ENCODE measurements at regions not wholly inside any gene's neighbourhood (a gene's known extent, or its start where the extent isn't known, plus 50 kb on each side); places are given as distances from the start of the nearest gene placed in this dataset.

DNA sequence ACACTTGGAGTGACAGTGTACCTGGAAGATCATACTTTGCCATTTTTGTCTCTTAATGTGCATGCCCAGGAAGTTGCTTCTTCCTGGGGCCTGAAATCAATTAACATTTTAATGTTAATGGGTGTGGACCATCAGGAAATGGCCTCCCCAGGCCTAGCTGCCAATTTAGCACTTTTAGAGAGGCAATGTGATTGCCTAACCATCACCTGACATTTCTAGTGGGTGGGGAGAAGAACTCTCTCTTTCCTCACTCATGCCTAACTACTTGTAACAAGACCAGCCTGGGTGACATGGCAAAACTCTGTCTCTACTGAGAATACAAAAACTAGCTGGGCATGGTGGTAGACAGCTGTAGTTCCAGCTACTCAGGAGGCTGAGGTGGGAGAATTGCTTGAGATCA lies 549.0 kb upstream of the RGS18 start:
- TF ChIP-seq FOXA1 (IDR thresholded peaks at IDR 0.05) (no peak), ELF4 (IDR thresholded peaks at IDR 0.05) (no peak), HDGF (IDR thresholded peaks at IDR 0.05; ENCODE audit: borderline replicate concordance) (no peak), ZNF384 (IDR thresholded peaks at IDR 0.05) (no peak), L3MBTL2 (conservative IDR thresholded peaks at IDR 0.05) (no peak), NFRKB (IDR thresholded peaks at IDR 0.05) (no peak), BHLHE40 (IDR thresholded peaks at IDR 0.05; ENCODE audit: borderline replicate concordance) (no peak), FOXK2 (IDR thresholded peaks at IDR 0.05) (no peak), CTBP1 (IDR thresholded peaks at IDR 0.05; ENCODE audit: borderline replicate concordance) (no peak), TARDBP (IDR thresholded peaks at IDR 0.05) (no peak), FOXM1 (IDR thresholded peaks at IDR 0.05; ENCODE audit: borderline replicate concordance) (no peak), LEF1 (IDR thresholded peaks at IDR 0.05; ENCODE audit: borderline replicate concordance) (no peak), SUZ12 (IDR thresholded peaks at IDR 0.05) (no peak), SP1 (IDR thresholded peaks at IDR 0.05) (no peak), ARNT (IDR thresholded peaks at IDR 0.05) (no peak)
- TF ChIP-seq, protein P1, sequence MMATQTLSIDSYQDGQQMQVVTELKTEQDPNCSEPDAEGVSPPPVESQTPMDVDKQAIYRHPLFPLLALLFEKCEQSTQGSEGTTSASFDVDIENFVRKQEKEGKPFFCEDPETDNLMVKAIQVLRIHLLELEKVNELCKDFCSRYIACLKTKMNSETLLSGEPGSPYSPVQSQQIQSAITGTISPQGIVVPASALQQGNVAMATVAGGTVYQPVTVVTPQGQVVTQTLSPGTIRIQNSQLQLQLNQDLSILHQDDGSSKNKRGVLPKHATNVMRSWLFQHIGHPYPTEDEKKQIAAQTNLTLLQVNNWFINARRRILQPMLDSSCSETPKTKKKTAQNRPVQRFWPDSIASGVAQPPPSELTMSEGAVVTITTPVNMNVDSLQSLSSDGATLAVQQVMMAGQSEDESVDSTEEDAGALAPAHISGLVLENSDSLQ (IDR thresholded peaks at IDR 0.05), result no peak
- DNase-seq (ENCODE audit: extremely low spot score), result no peak
- ChIA-PET POLR2A (no interaction called here), CTCF (no interaction called here)

GRCh38 chr1:191615101-191615821 lies 543.0 kb upstream of the RGS18 start:
- no peak for DNase-seq (ENCODE audit: extremely low spot score)
- ChIA-PET CTCF (no interaction called here), POLR2A (no interaction called here)
- TF ChIP-seq FOXK2 (IDR thresholded peaks at IDR 0.05), result no peak
- TF ChIP-seq SP1 (IDR thresholded peaks at IDR 0.05), result no peak
- no peak for TF ChIP-seq NFRKB (IDR thresholded peaks at IDR 0.05)

DNA sequence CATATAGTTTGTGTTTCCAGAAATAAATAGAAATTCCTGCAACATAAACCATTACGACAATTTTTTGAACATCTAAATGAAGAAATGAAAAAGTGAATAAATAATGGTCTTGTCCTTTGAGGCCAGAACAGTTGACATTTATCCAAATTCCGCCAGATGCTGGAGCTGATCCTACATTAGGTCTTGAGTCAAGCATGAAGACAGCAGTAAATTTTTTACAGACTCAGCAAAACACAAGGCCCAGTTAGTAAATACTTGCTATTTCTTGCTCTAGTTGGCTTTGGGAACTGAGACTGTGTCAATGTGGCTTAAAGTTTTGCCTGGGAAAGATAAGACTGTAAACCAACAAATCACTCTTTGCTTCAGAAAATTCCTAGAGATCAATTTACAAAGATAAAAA lies 540.1 kb upstream of the RGS18 start:
- DNase-seq (ENCODE audit: extremely low spot score), result no peak
- TF ChIP-seq LEF1 (IDR thresholded peaks at IDR 0.05; ENCODE audit: borderline replicate concordance), result no peak
- no peak for TF ChIP-seq HDGF (IDR thresholded peaks at IDR 0.05; ENCODE audit: borderline replicate concordance)
- ChIA-PET POLR2A (no interaction called here), CTCF (no interaction called here)

DNA sequence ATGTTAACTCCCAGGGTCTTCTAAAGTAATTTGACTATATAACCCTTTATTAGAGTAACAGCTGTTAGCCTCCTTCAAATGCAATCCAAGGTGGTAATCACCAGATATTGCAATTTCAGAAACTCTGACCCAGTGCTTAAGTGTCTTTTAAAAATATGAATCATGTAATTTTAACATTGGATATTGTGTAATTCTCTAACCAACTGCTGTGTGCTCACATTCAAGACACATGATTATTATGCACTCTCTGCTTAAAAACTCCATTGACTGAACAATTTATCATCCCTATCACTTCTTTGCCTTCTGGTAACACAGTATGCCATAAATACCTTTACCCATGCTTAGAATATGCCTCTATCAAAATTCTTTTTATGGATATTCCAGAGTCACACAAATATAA lies 537.4 kb upstream of the RGS18 start:
- TF ChIP-seq HDGF (IDR thresholded peaks at IDR 0.05; ENCODE audit: borderline replicate concordance), result no peak
- no peak for TF ChIP-seq SUZ12 (IDR thresholded peaks at IDR 0.05)
- TF ChIP-seq, protein P1 (IDR thresholded peaks at IDR 0.05), result no peak
- TF ChIP-seq FOXK2 (IDR thresholded peaks at IDR 0.05), result no peak
- TF ChIP-seq NFRKB (IDR thresholded peaks at IDR 0.05), result no peak
- TF ChIP-seq CTBP1 (IDR thresholded peaks at IDR 0.05; ENCODE audit: borderline replicate concordance), result no peak
- TF ChIP-seq FOXM1 (IDR thresholded peaks at IDR 0.05; ENCODE audit: borderline replicate concordance), result no peak
- no peak for TF ChIP-seq TARDBP (IDR thresholded peaks at IDR 0.05)
- no peak for TF ChIP-seq LEF1 (IDR thresholded peaks at IDR 0.05; ENCODE audit: borderline replicate concordance)
- no peak for TF ChIP-seq FOXA1 (IDR thresholded peaks at IDR 0.05)
- TF ChIP-seq SP1 (IDR thresholded peaks at IDR 0.05), result no peak
- TF ChIP-seq ZNF384 (IDR thresholded peaks at IDR 0.05), result no peak
- no peak for TF ChIP-seq L3MBTL2 (conservative IDR thresholded peaks at IDR 0.05)
- no peak for TF ChIP-seq BHLHE40 (IDR thresholded peaks at IDR 0.05; ENCODE audit: borderline replicate concordance)
- no peak for TF ChIP-seq ELF4 (IDR thresholded peaks at IDR 0.05)
- TF ChIP-seq ARNT (IDR thresholded peaks at IDR 0.05), result no peak
- no peak for DNase-seq (ENCODE audit: extremely low spot score)
- POLR2A ChIA-PET, result no interaction called here
- CTCF ChIA-PET, result no interaction called here

- DNase-seq (ENCODE audit: extremely low spot score), result no peak
- ChIA-PET CTCF (no interaction called here), POLR2A (no interaction called here)
- TF ChIP-seq TARDBP (IDR thresholded peaks at IDR 0.05) (no peak), FOXM1 (IDR thresholded peaks at IDR 0.05; ENCODE audit: borderline replicate concordance) (no peak), ZNF384 (IDR thresholded peaks at IDR 0.05) (no peak), FOXK2 (IDR thresholded peaks at IDR 0.05) (no peak), LEF1 (IDR thresholded peaks at IDR 0.05; ENCODE audit: borderline replicate concordance) (no peak), HDGF (IDR thresholded peaks at IDR 0.05; ENCODE audit: borderline replicate concordance) (no peak), FOXA1 (IDR thresholded peaks at IDR 0.05) (no peak), ARNT (IDR thresholded peaks at IDR 0.05) (no peak), ELF4 (IDR thresholded peaks at IDR 0.05) (no peak), BHLHE40 (IDR thresholded peaks at IDR 0.05; ENCODE audit: borderline replicate concordance) (no peak), SUZ12 (IDR thresholded peaks at IDR 0.05) (no peak), NFRKB (IDR thresholded peaks at IDR 0.05) (no peak), SP1 (IDR thresholded peaks at IDR 0.05) (no peak), L3MBTL2 (conservative IDR thresholded peaks at IDR 0.05) (no peak), CTBP1 (IDR thresholded peaks at IDR 0.05; ENCODE audit: borderline replicate concordance) (no peak)
- TF ChIP-seq, protein P1 (IDR thresholded peaks at IDR 0.05), result no peak
These were observed 534.2 kb upstream of the RGS18 start for GRCh38 chr1:191624044-191624443.

- CTCF ChIA-PET, result no interaction called here
- POLR2A ChIA-PET, result no interaction called here
- no peak for DNase-seq (ENCODE audit: extremely low spot score)
- no peak for TF ChIP-seq ELF4 (IDR thresholded peaks at IDR 0.05)
These were observed 528.4 kb upstream of the RGS18 start for GRCh38 chr1:191629836-191630235.
